Neuronal stem cell (in vitro differentiated cells): ENCODE measurements at regions not wholly inside any gene's neighbourhood (a gene's known extent, or its start where the extent isn't known, plus 50 kb on each side); places are given as distances from the start of the nearest gene placed in this dataset.
"Not testable (repeated sequence)": the region's sequence is repeated elsewhere in the genome, so short reads cannot be mapped to it uniquely, and the experiment has no call there.

Experiments used
- DNase-seq: peaks from one replicate; pipeline ENCODE4 v3.0.0-alpha.2; 2013; ENCODE audit warnings: low spot score
- H2AFZ ChIP-seq: one replicate; pipeline ENCODE4 v1.6.1; 2013; ENCODE audit warnings: mild to moderate bottlenecking, low read length, inconsistent platforms
- H2AK5ac ChIP-seq: 2 replicates; pipeline ENCODE4 v1.6.1; 2013; ENCODE audit warnings: low read depth, mild to moderate bottlenecking, inconsistent platforms, low read length, moderate library complexity, mixed read lengths
- H2BK120ac ChIP-seq: 2 replicates; pipeline ENCODE4 v1.6.1; 2013; ENCODE audit warnings: low read depth, mild to moderate bottlenecking, inconsistent platforms, low read length, moderate library complexity, mixed read lengths
- H2BK12ac ChIP-seq: one replicate; pipeline ENCODE4 v1.6.1; 2013; ENCODE audit warnings: low read length, inconsistent platforms
- H2BK15ac ChIP-seq: 2 replicates; pipeline ENCODE4 v1.6.1; 2013; ENCODE audit warnings: mild to moderate bottlenecking, low read length, inconsistent platforms, mixed read lengths
- H2BK5ac ChIP-seq: one replicate; pipeline ENCODE4 v1.6.1; 2013; ENCODE audit warnings: inconsistent platforms, mild to moderate bottlenecking, low read length, moderate library complexity
- H3K14ac ChIP-seq: one replicate; pipeline ENCODE4 v1.6.1; 2013; ENCODE audit warnings: low read length, inconsistent platforms
- H3K18ac ChIP-seq: 2 replicates; pipeline ENCODE4 v1.6.1; 2013; ENCODE audit warnings: low read length, inconsistent platforms
- H3K23ac ChIP-seq: 2 replicates; pipeline ENCODE4 v1.6.1; 2013; ENCODE audit warnings: low read depth, mild to moderate bottlenecking, mixed read lengths, low read length, inconsistent platforms; ENCODE audit not compliant: poor library complexity
- H3K27ac ChIP-seq: replicated peaks from 3 replicates; pipeline ENCODE4 v1.5.1; 2013; ENCODE audit warnings: low read length, inconsistent platforms
- H3K27me3 ChIP-seq, 3 experiments: 2 replicates each; pipeline ENCODE4 v1.6.1; 2013; ENCODE audit warnings: low read length in 3 of 3, mild to moderate bottlenecking in 2 of 3, inconsistent platforms in 1 of 3, low read depth in 1 of 3, mixed read lengths in 1 of 3, moderate library complexity in 1 of 3; ENCODE audit not compliant: control insufficient read depth in 3 of 3, insufficient read depth in 3 of 3
- H3K36me3 ChIP-seq, 2 donors: replicated peaks in 1 of 2; 2 replicates each; pipeline ENCODE4 v1.6.1; 2013; ENCODE audit warnings: low read length in 2 of 2; ENCODE audit not compliant: control insufficient read depth in 2 of 2, insufficient read depth in 2 of 2
- H3K4ac ChIP-seq: 2 replicates; pipeline ENCODE4 v1.6.1; 2013; ENCODE audit warnings: inconsistent platforms, mild to moderate bottlenecking, low read length, moderate library complexity
- H3K4me1 ChIP-seq, 2 donors: 1 replicate in 1 of 2; 2 replicates in 1 of 2; pipeline ENCODE4 v1.6.1; 2013; ENCODE audit warnings: low read length in 2 of 2, low read depth in 1 of 2; ENCODE audit not compliant: control insufficient read depth in 2 of 2, insufficient read depth in 1 of 2
- H3K4me2 ChIP-seq: one replicate; pipeline ENCODE4 v1.6.1; 2013; ENCODE audit warnings: mild to moderate bottlenecking, low read length, inconsistent platforms; ENCODE audit not compliant: insufficient read depth, poor library complexity, severe bottlenecking
- H3K4me3 ChIP-seq, 2 donors: 2 replicates each; pipeline ENCODE4 v1.5.1; 2013; ENCODE audit warnings: low read length in 2 of 2, mild to moderate bottlenecking in 2 of 2, inconsistent platforms in 1 of 2, moderate library complexity in 1 of 2
- H3K79me1 ChIP-seq: one replicate; pipeline ENCODE4 v1.6.1; 2013; ENCODE audit warnings: low read depth, mild to moderate bottlenecking, inconsistent platforms, low read length, moderate library complexity
- H3K9ac ChIP-seq: one replicate; pipeline ENCODE4 v1.6.1; 2013; ENCODE audit warnings: mild to moderate bottlenecking, low read depth, low read length, inconsistent platforms; ENCODE audit not compliant: poor library complexity
- H3K9me3 ChIP-seq, 2 donors: replicated peaks in 1 of 2; 2 replicates each; pipeline versions ENCODE3 to v1.6.1; 2013; ENCODE audit warnings: low read length in 2 of 2, mild to moderate bottlenecking in 2 of 2, inconsistent platforms in 1 of 2, low read depth in 1 of 2, mixed read lengths in 1 of 2, moderate library complexity in 1 of 2; ENCODE audit not compliant: control insufficient read depth in 2 of 2, insufficient read depth in 1 of 2
- H4K8ac ChIP-seq: one replicate; pipeline ENCODE4 v1.6.1; 2013; ENCODE audit warnings: low read depth, mild to moderate bottlenecking, inconsistent platforms, low read length, moderate library complexity
- H4K91ac ChIP-seq: one replicate; pipeline ENCODE4 v1.6.1; 2013; ENCODE audit warnings: low read length, low read depth, mild to moderate bottlenecking, inconsistent platforms; ENCODE audit not compliant: poor library complexity
- WGBS, 2 donors: extraction: QIAGEN DNeasy Blood & Tissue Kit; methylation state at CpG; one replicate each; pipeline ENCODE4 v1.1.7; 2013; ENCODE audit warnings: missing lambda C conversion rate in 2 of 2, mixed read lengths in 1 of 2; ENCODE audit not compliant: insufficient read length in 2 of 2, insufficient replicate concordance in 1 of 2; ENCODE audit errors: extremely low coverage in 2 of 2; 5-methylcytosine and 5-hydroxymethylcytosine counted together

GRCh38 chr10:130265542-130265941 lies 129.4 kb downstream of the GLRX3 start:
- H3K4me2 ChIP-seq, result no peak overlapping the region
- H2BK120ac ChIP-seq, result no peak overlapping the region
- H3K4ac ChIP-seq, result no peak overlapping the region
- no peak overlapping the region for H3K9ac ChIP-seq
- no CpG with 5 or more reads among the region's 11 CpGs for WGBS, 2 donors
- H3K4me3 ChIP-seq, result no peak overlapping the region
- no peaks in the 10 kb centered on the region for H3K79me1 ChIP-seq
- H3K27me3 ChIP-seq, result no peaks in the 10 kb centered on the region
- no peak overlapping the region for H2AK5ac ChIP-seq
- H4K8ac ChIP-seq, result no peak overlapping the region
- no peak overlapping the region for H2AFZ ChIP-seq
- peaks cover 0 to 14% of the 10 kb centered on the region in 2 donors for H3K9me3 ChIP-seq
- no peaks in the 10 kb centered on the region for H3K4me1 ChIP-seq
- no peak overlapping the region for H3K23ac ChIP-seq
- H3K27ac ChIP-seq, result no peak overlapping the region
- H2BK12ac ChIP-seq, result no peak overlapping the region
- no peak overlapping the region for H2BK15ac ChIP-seq
- H3K14ac ChIP-seq, result no peak overlapping the region
- H4K91ac ChIP-seq, result no peak overlapping the region
- no peak overlapping the region for H3K18ac ChIP-seq
- H2BK5ac ChIP-seq, result no peak overlapping the region
- H3K36me3 ChIP-seq, result no peaks in the 10 kb centered on the region
- no peak for DNase-seq

GRCh38 chr10:130282492-130283218 lies 146.5 kb downstream of the GLRX3 start:
- Histone ChIP-seq H3K4me2 (no peak overlapping the region), H3K27ac (no peak overlapping the region), H2BK120ac (no peak overlapping the region), H2BK12ac (no peak overlapping the region), H3K36me3 (no peaks in the 10 kb centered on the region), H3K14ac (no peak overlapping the region), H3K79me1 (no peaks in the 10 kb centered on the region), H3K18ac (no peak overlapping the region), H3K4me1 (no peaks in the 10 kb centered on the region), H4K8ac (no peak overlapping the region), H2AFZ (no peak overlapping the region), H4K91ac (no peak overlapping the region), H2BK15ac (no peak overlapping the region), H2BK5ac (no peak overlapping the region), H3K9me3 (peaks cover 44 to 46% of the 10 kb centered on the region in 2 donors), H3K23ac (no peak overlapping the region), H3K4ac (no peak overlapping the region), H3K9ac (no peak overlapping the region), H3K27me3 (no peaks in the 10 kb centered on the region), H2AK5ac (no peak overlapping the region), H3K4me3 (no peak overlapping the region)
- no peak for DNase-seq
- no CpG with 5 or more reads among the region's 7 CpGs for WGBS, 2 donors

- no peak overlapping the region for H2AFZ ChIP-seq
- no peak overlapping the region for H3K9ac ChIP-seq
- H2AK5ac ChIP-seq, result no peak overlapping the region
- H4K91ac ChIP-seq, result no peak overlapping the region
- H3K9me3 ChIP-seq, result peaks cover 44% of the 10 kb centered on the region in 2 donors
- no peak overlapping the region for H3K14ac ChIP-seq
- no peak overlapping the region for H2BK15ac ChIP-seq
- no peak for DNase-seq
- no peaks in the 10 kb centered on the region for H3K4me1 ChIP-seq
- no peak overlapping the region for H3K4me2 ChIP-seq
- no peak overlapping the region for H3K23ac ChIP-seq
- no peaks in the 10 kb centered on the region for H3K79me1 ChIP-seq
- H2BK12ac ChIP-seq, result no peak overlapping the region
- H3K27ac ChIP-seq, result no peak overlapping the region
- H3K36me3 ChIP-seq, result no peaks in the 10 kb centered on the region
- WGBS, 2 donors, result no CpG with 5 or more reads among the region's 4 CpGs
- H3K4me3 ChIP-seq, result no peak overlapping the region
- H3K27me3 ChIP-seq, result no peaks in the 10 kb centered on the region
- no peak overlapping the region for H4K8ac ChIP-seq
- H2BK5ac ChIP-seq, result no peak overlapping the region
- H3K18ac ChIP-seq, result no peak overlapping the region
- no peak overlapping the region for H3K4ac ChIP-seq
- no peak overlapping the region for H2BK120ac ChIP-seq
Observed at GRCh38 chr10:130283219-130283545, 147.0 kb downstream of the GLRX3 start.

- not testable (repeated sequence) for DNase-seq, H2AK5ac ChIP-seq, H3K18ac ChIP-seq, H2AFZ ChIP-seq, H3K4me3 ChIP-seq, H3K4me2 ChIP-seq, H3K79me1 ChIP-seq, H3K9me3 ChIP-seq, H2BK120ac ChIP-seq, H3K36me3 ChIP-seq, H4K91ac ChIP-seq, H3K4me1 ChIP-seq, H3K14ac ChIP-seq, H4K8ac ChIP-seq, H2BK12ac ChIP-seq, H3K4ac ChIP-seq, H3K27me3 ChIP-seq, H3K9ac ChIP-seq, H3K23ac ChIP-seq, H2BK15ac ChIP-seq, H3K27ac ChIP-seq, H2BK5ac ChIP-seq
- no CpG with 5 or more reads among the region's 3 CpGs for WGBS, 2 donors
Observed at GRCh38 chr10:130295761-130296160, 159.6 kb downstream of the GLRX3 start.
